ENCODE measurements at regions not wholly inside any gene's neighbourhood (a gene's known extent, or its start where the extent isn't known, plus 50 kb on each side); places are given as distances from the start of the nearest gene placed in this dataset.

DNA sequence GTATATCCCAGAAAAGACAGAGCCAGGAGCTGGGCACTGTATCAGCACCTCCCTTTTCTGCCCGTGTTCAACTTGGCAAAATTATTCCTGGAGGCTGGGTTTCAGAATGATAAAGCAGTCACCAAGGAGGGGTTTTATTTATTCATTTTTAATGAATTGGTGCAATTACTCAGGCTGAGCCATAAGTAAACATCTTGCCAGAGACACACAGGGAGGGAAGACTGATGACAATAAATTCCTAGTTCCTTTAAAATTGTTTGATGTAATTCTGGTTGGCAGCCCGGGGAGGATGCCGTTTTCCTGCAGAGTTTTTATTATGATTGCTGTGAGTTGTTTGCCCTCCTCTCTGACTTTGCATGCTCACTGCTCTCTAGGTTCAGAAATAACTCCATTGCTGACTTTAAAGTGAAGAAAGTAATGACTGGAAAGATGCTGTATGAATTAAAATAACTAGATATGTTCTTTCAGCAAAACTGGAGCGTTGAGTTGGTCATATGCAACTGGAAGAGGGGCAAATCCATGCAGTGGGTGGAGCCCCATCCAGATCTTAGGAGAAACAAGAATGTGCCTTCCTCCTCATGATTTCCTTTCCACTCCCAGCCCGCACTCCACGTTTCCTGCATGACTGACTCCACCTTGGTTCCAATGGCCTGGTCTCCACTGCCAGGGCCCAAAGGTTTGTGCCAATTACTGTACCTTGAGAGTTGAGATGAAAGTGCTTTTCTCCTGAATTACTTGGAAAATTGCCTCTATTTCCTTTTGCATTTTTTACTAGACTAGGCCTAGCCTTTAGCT is 182.1 kb downstream of the RFC3 start:
- Histone ChIP-seq H3K79me2 (ENCODE audit: insufficient read depth, low read length) (no peaks in the 10 kb centered on the region), H3K4me3 (replicated peaks in 1 of 2; ENCODE audit: low read depth in 1 of 2, low read length in 2 of 2) (no peak overlapping the region), H4K20me1 (ENCODE audit: insufficient read depth) (no peaks in the 10 kb centered on the region), H3K9me2 (ENCODE audit: insufficient read depth) (no peaks in the 10 kb centered on the region), H3K4me1 (ENCODE audit: control insufficient read depth in 1 of 2, insufficient read depth in 2 of 2, low read length in 2 of 2) (peaks cover 0 to 7% of the 10 kb centered on the region in 2 experiments; a peak in 3 of 4 replicates), H3K9me3 (ENCODE audit: control insufficient read depth in 1 of 2, insufficient read depth in 1 of 2, low read depth in 1 of 2, low read length in 2 of 2) (no peaks in the 10 kb centered on the region), H3K27ac (ENCODE audit: low read depth, low read length) (no peak overlapping the region), H3K27me3 (ENCODE audit: insufficient read depth, low read length) (no peaks in the 10 kb centered on the region), H3K9ac (ENCODE audit: low read length) (no peak overlapping the region), H3K4me2 (ENCODE audit: low read length) (no peak overlapping the region), H3K36me3 (ENCODE audit: control insufficient read depth in 1 of 2, insufficient read depth in 2 of 2, low read length in 2 of 2) (no peaks in the 10 kb centered on the region), H2AFZ (ENCODE audit: low read depth, low read length, poor library complexity, severe bottlenecking) (no peak overlapping the region)
- ChIA-PET RAD21 (ENCODE audit: low non-redundant PET in 1 of 2, low total read pairs in 2 of 2, uncharacterized antibody in 2 of 2, unreplicated experiment in 2 of 2) (no interaction called here), CTCF (no interaction called here), POLR2A (no interaction called here)
- TF ChIP-seq YY1 (IDR thresholded peaks at IDR 0.05; ENCODE audit: extremely low read depth, insufficient replicate concordance, low read depth, low read length) (no peak), FOSL1 (IDR thresholded peaks at IDR 0.05; ENCODE audit: low read depth) (no peak), SP1 (IDR thresholded peaks at IDR 0.05; ENCODE audit: low read depth) (no peak), ELF1 (IDR thresholded peaks at IDR 0.05; ENCODE audit: borderline replicate concordance, low read depth) (no peak), EZH2phosphoT487 (IDR thresholded peaks at IDR 0.05; ENCODE audit: borderline replicate concordance) (no peak), SRF (IDR thresholded peaks at IDR 0.05; ENCODE audit: low read depth) (no peak), POLR2A (IDR thresholded peaks at IDR 0.05; ENCODE audit: borderline replicate concordance, extremely low read depth, insufficient read depth, insufficient read length) (no peak)
- TF ChIP-seq, protein P1, sequence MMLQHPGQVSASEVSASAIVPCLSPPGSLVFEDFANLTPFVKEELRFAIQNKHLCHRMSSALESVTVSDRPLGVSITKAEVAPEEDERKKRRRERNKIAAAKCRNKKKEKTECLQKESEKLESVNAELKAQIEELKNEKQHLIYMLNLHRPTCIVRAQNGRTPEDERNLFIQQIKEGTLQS (IDR thresholded peaks at IDR 0.05), result no peak
- intact Hi-C loops (cut with micrococcal nuclease), result no loop called here
- DNase-seq (ENCODE audit: low read depth, low spot score) (no peak), ATAC-seq (no peak)
- BruUV-seq (replicated peaks), result no TSS peak

DNA sequence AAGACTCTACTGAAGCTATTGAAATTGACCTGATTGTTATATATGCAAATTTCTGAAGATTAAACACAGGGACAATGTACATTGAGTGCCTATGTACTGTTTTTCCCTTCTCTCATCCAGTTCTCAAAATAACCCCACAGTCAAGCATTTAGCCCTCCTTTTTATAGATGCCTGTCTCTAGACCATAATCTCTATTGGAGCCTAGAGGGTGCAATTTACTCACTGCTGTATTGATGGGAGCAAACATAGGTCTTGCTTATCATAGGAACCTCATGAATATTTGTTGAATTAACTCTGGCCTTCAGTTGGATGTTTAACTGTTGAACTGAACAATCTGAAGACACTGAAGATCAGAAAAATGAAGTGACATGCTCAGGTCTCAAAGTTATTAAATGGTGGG is 183.0 kb downstream of the RFC3 start:
- no TSS peak for BruUV-seq (replicated peaks)
- no peaks in the 10 kb centered on the region for H3K27me3 ChIP-seq (ENCODE audit: insufficient read depth, low read length)
- ChIA-PET RAD21 (ENCODE audit: low non-redundant PET in 1 of 2, low total read pairs in 2 of 2, uncharacterized antibody in 2 of 2, unreplicated experiment in 2 of 2) (no interaction called here), POLR2A (no interaction called here), CTCF (no interaction called here)
- no peak overlapping the region for H3K4me3 ChIP-seq (replicated peaks in 1 of 2; ENCODE audit: low read depth in 1 of 2, low read length in 2 of 2)
- H2AFZ ChIP-seq (ENCODE audit: low read depth, low read length, poor library complexity, severe bottlenecking), result no peak overlapping the region
- ATAC-seq (no peak), DNase-seq (ENCODE audit: low read depth, low spot score) (no peak)
- peaks cover 5 to 17% of the 10 kb centered on the region in 2 experiments; a peak in 3 of 4 replicates for H3K4me1 ChIP-seq (ENCODE audit: control insufficient read depth in 1 of 2, insufficient read depth in 2 of 2, low read length in 2 of 2)
- H3K4me2 ChIP-seq (ENCODE audit: low read length), result no peak overlapping the region
- no peaks in the 10 kb centered on the region for H3K9me2 ChIP-seq (ENCODE audit: insufficient read depth)
- TF ChIP-seq RAD21 (IDR thresholded peaks at IDR 0.05; ENCODE audit: low read depth) (peak; percentile 18; the same call in 1 of the 2 replicates), EGR1 (IDR thresholded peaks at IDR 0.05; ENCODE audit: low read depth) (no peak)
- no peaks in the 10 kb centered on the region for H3K79me2 ChIP-seq (ENCODE audit: insufficient read depth, low read length)
- no peaks in the 10 kb centered on the region for H3K9me3 ChIP-seq (ENCODE audit: control insufficient read depth in 1 of 2, insufficient read depth in 1 of 2, low read depth in 1 of 2, low read length in 2 of 2)
- intact Hi-C loops (cut with micrococcal nuclease), result no loop called here
- no peak overlapping the region for H3K27ac ChIP-seq (ENCODE audit: low read depth, low read length)
- H3K36me3 ChIP-seq (ENCODE audit: control insufficient read depth in 1 of 2, insufficient read depth in 2 of 2, low read length in 2 of 2), result no peaks in the 10 kb centered on the region
- H3K9ac ChIP-seq (ENCODE audit: low read length), result no peak overlapping the region
- H4K20me1 ChIP-seq (ENCODE audit: insufficient read depth), result no peaks in the 10 kb centered on the region
